Muscle of leg (tissue), 3 donors: ENCODE measurements at regions not wholly inside any gene's neighbourhood (a gene's known extent, or its start where the extent isn't known, plus 50 kb on each side); places are given as distances from the start of the nearest gene placed in this dataset.

Source experiments
- DNase-seq: peaks from one replicate; pipeline ENCODE4 v3.0.0; 2013
- H3K27ac ChIP-seq: one replicate; pipeline ENCODE4 v1.5.1; 2013; ENCODE audit warnings: mild to moderate bottlenecking, low read length, control low read depth
- H3K27me3 ChIP-seq: one replicate; pipeline ENCODE4 v1.6.1; 2013; ENCODE audit warnings: low read length; ENCODE audit not compliant: control insufficient read depth, insufficient read depth
- H3K36me3 ChIP-seq: one replicate; pipeline ENCODE4 v1.6.1; 2013; ENCODE audit warnings: low read length; ENCODE audit not compliant: control insufficient read depth, insufficient read depth
- H3K4me1 ChIP-seq: one replicate; pipeline ENCODE4 v1.6.1; 2013; ENCODE audit warnings: low read length; ENCODE audit not compliant: control insufficient read depth, insufficient read depth
- H3K4me3 ChIP-seq: one replicate; pipeline ENCODE4 v1.5.1; 2013; ENCODE audit warnings: low read length, control low read depth
- H3K9me3 ChIP-seq: replicated peaks from 2 replicates; pipeline ENCODE4 v1.6.1; 2013; ENCODE audit warnings: low read depth, low read length; ENCODE audit not compliant: control insufficient read depth
- WGBS: methylation state at CpG from one replicate; pipeline ENCODE4 v1.1.5; 2013; ENCODE audit warnings: missing lambda C conversion rate; ENCODE audit not compliant: insufficient coverage; 5-methylcytosine and 5-hydroxymethylcytosine counted together

- H3K27me3 ChIP-seq: no peaks in the 10 kb centered on the region
- no peaks in the 10 kb centered on the region for H3K4me1 ChIP-seq
- no CpG with 5 or more reads among the region's 2 CpGs for WGBS
- no peak overlapping the region for H3K27ac ChIP-seq
- H3K9me3 ChIP-seq: no peaks in the 10 kb centered on the region
- H3K36me3 ChIP-seq: no peaks in the 10 kb centered on the region
- DNase-seq: no peak
- H3K4me3 ChIP-seq: no peak overlapping the region
Measured at GRCh38 chr5:29770936-29771335, 1422.5 kb upstream of the CDH6 start.

DNA sequence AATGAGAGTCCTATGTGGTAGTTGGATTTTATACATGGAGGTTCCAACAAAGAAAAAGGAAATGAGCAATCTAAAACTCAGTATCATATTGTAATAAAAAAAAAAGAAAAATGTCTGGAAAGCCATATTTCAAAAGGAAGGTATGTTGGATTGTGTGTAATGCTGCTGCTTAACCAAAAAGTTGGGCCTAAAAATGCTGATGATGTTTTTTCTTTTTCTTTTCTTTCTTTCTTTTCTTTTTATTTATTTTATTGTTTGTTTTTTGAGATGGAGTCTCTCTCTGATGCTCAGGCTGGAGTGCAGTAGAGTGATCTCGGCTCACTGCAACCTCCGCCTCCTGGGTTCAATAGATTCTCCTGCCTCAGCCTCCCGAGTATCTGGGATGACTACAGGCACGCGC is 1424.0 kb upstream of the CDH6 start:
- WGBS: no CpG with 5 or more reads among the region's 5 CpGs
- Histone ChIP-seq H3K9me3 (no peaks in the 10 kb centered on the region), H3K4me3 (no peak overlapping the region), H3K36me3 (no peaks in the 10 kb centered on the region), H3K27ac (no peak overlapping the region), H3K4me1 (no peaks in the 10 kb centered on the region), H3K27me3 (no peaks in the 10 kb centered on the region)
- DNase-seq: no peak

- Histone ChIP-seq H3K36me3 (no peaks in the 10 kb centered on the region), H3K27ac (no peak overlapping the region), H3K27me3 (no peaks in the 10 kb centered on the region), H3K9me3 (peaks cover 4% of the 10 kb centered on the region), H3K4me1 (no peaks in the 10 kb centered on the region), H3K4me3 (no peak overlapping the region)
- WGBS: 51% methylated on average over 3 of the region's 3 CpGs
- peak; percentile 1 for DNase-seq
Measured at GRCh38 chr5:29758986-29759421, 1434.5 kb upstream of the CDH6 start.

DNA sequence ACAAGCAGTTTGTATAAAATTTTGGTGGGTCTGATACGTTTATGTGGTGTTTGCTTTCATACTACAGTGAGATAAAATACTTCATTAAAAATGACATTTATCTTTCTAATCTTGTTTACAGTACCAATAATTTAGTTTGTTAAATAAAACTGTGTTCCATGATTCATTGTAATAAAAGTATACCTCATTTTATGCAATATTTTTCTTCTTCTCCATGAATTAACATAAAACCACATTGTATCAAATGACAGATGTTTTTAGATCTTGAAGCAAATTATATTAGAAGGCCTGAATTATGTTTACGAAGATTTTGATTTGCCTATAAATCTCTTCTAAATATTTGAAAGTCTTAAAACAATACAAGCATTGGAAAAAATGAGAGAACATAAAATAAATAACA is 1443.0 kb upstream of the CDH6 start:
- peaks cover 3% of the 10 kb centered on the region for H3K9me3 ChIP-seq
- H3K27me3 ChIP-seq: no peaks in the 10 kb centered on the region
- H3K36me3 ChIP-seq: no peaks in the 10 kb centered on the region
- WGBS: no CpG with 5 or more reads among the region's 2 CpGs
- H3K4me3 ChIP-seq: no peak overlapping the region
- H3K4me1 ChIP-seq: no peaks in the 10 kb centered on the region
- H3K27ac ChIP-seq: no peak overlapping the region
- no peak for DNase-seq

DNA sequence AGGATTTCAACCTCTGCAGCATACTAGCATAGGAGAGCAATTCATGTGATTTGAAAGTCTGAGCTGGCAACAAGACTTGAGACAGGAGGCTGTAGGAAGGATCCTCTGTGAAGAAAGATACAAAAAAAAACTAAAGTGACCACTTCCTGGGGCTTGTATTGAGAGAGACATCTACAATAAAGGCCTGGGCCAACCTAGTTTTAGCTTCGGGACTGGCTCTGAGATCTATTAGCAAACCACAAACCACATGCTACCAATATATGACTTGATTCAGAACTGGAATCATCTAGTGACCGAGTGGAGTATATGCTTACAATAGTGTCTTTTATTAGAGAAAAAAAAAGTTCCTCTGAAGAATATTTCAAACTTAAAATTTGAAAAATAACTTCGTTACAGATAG is 1448.9 kb upstream of the CDH6 start:
- H3K4me1 ChIP-seq: no peaks in the 10 kb centered on the region
- H3K9me3 ChIP-seq: no peaks in the 10 kb centered on the region
- no peaks in the 10 kb centered on the region for H3K27me3 ChIP-seq
- no CpG with 5 or more reads among the region's 3 CpGs for WGBS
- no peak overlapping the region for H3K4me3 ChIP-seq
- no peak overlapping the region for H3K27ac ChIP-seq
- no peak for DNase-seq
- no peaks in the 10 kb centered on the region for H3K36me3 ChIP-seq

GRCh38 chr5:29720954-29721353 is 1472.5 kb upstream of the CDH6 start:
- Histone ChIP-seq H3K27me3 (no peaks in the 10 kb centered on the region), H3K27ac (no peak overlapping the region), H3K4me1 (no peaks in the 10 kb centered on the region), H3K4me3 (no peak overlapping the region), H3K9me3 (no peaks in the 10 kb centered on the region), H3K36me3 (no peaks in the 10 kb centered on the region)
- DNase-seq: no peak

- no peaks in the 10 kb centered on the region for H3K9me3 ChIP-seq
- no CpG with 5 or more reads among the region's 3 CpGs for WGBS
- peak; percentile 7 for DNase-seq
Measured at GRCh38 chr5:29719171-29719570, 1474.3 kb upstream of the CDH6 start.

GRCh38 chr5:29715167-29715566 is 1478.3 kb upstream of the CDH6 start:
- Histone ChIP-seq H3K4me3 (no peak overlapping the region), H3K27me3 (no peaks in the 10 kb centered on the region), H3K9me3 (no peaks in the 10 kb centered on the region), H3K4me1 (no peaks in the 10 kb centered on the region), H3K36me3 (no peaks in the 10 kb centered on the region), H3K27ac (no peak overlapping the region)
- no peak for DNase-seq

More at GRCh38 chr5:29719171-29719570, 1474.3 kb upstream of the CDH6 start:
- Histone ChIP-seq H3K27me3 (no peaks in the 10 kb centered on the region), H3K4me1 (no peaks in the 10 kb centered on the region), H3K27ac (no peak overlapping the region), H3K4me3 (no peak overlapping the region), H3K36me3 (no peaks in the 10 kb centered on the region)

- Histone ChIP-seq H3K36me3 (no peaks in the 10 kb centered on the region), H3K27ac (no peak overlapping the region), H3K4me1 (no peaks in the 10 kb centered on the region), H3K9me3 (no peaks in the 10 kb centered on the region), H3K27me3 (no peaks in the 10 kb centered on the region), H3K4me3 (no peak overlapping the region)
- no CpG with 5 or more reads among the region's 1 CpG for WGBS
- no peak for DNase-seq
Measured at GRCh38 chr5:29702875-29703274, 1490.6 kb upstream of the CDH6 start.

DNA sequence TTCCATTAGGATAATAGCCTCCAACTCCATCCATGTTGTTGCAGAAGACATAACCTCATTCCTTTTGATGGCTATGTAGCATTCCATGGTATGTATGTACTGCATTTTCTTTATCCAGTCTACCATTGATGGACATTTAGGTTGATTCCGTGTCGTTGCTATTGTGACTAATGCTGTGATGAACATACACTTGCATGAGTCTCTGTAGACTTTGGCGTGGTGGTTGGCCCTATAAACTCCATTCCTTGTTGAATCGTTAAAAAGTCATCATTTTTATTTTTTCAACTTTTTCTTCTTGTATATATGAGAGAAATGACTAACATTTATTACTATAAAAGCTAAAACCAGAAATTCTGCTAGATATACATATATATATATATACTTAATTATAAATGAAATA is 1491.9 kb upstream of the CDH6 start:
- H3K9me3 ChIP-seq: no peaks in the 10 kb centered on the region
- no peak overlapping the region for H3K27ac ChIP-seq
- H3K36me3 ChIP-seq: no peaks in the 10 kb centered on the region
- no peak overlapping the region for H3K4me3 ChIP-seq
- no CpG with 5 or more reads among the region's 4 CpGs for WGBS
- H3K4me1 ChIP-seq: no peaks in the 10 kb centered on the region
- H3K27me3 ChIP-seq: no peaks in the 10 kb centered on the region
- DNase-seq: no peak

DNA sequence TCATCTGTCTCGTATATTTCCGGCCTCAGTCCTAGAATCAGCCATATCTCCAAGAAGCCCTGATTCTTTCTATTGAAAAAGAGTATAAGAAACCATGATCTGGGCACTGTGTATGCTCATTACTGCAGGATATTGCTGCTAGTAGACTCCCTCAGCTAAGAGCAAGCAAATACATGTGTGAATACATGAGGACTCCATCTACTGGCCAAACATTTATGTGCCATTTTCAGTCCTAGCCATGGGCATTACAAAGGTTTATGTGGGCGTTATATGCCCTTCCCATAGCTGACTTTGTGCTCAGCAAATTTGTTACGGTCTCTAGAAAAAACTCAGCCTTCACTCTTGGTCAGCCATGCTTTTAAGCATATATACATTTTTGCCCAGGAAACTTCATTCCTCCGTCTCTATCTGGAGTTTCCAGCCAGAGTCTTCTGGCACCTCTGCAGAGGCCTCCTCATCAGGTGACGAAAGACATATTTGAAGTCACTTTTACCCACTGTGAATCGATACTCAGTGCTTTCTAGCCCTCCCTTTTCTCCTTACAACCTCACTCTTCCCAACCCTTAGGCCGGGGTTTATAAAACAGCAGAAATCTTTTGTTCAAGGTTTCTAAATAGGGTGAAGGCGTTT is 1495.6 kb upstream of the CDH6 start:
- peak; percentile 9 for DNase-seq
- H3K27me3 ChIP-seq: no peaks in the 10 kb centered on the region
- H3K4me1 ChIP-seq: no peaks in the 10 kb centered on the region
- 71% methylated on average over 5 of the region's 9 CpGs for WGBS
- no peaks in the 10 kb centered on the region for H3K9me3 ChIP-seq
- no peaks in the 10 kb centered on the region for H3K36me3 ChIP-seq
- no peak overlapping the region for H3K4me3 ChIP-seq
- no peak overlapping the region for H3K27ac ChIP-seq
